Ectodermal cell (in vitro differentiated cells): ENCODE measurements at regions not wholly inside any gene's neighbourhood (a gene's known extent, or its start where the extent isn't known, plus 50 kb on each side); places are given as distances from the start of the nearest gene placed in this dataset.
"Not testable (repeated sequence)": the region's sequence is repeated elsewhere in the genome, so short reads cannot be mapped to it uniquely, and the experiment has no call there.

Experiments
- H3K27ac ChIP-seq: 2 replicates; pipeline ENCODE4 v1.7.0; 2013; ENCODE audit warnings: mild to moderate bottlenecking, low read depth, low read length; ENCODE audit not compliant: insufficient read depth, poor library complexity, severe bottlenecking
- H3K27me3 ChIP-seq: 2 replicates; pipeline ENCODE4 v1.7.0; 2013; ENCODE audit warnings: mild to moderate bottlenecking, low read length; ENCODE audit not compliant: insufficient read depth, control insufficient read depth, poor library complexity, severe bottlenecking
- H3K36me3 ChIP-seq: one replicate; pipeline ENCODE4 v1.7.0; 2013; ENCODE audit warnings: low read length; ENCODE audit not compliant: control insufficient read depth, insufficient read depth
- H3K4me1 ChIP-seq: one replicate; pipeline ENCODE4 v1.7.0; 2013; ENCODE audit warnings: low read length; ENCODE audit not compliant: control insufficient read depth, insufficient read depth
- H3K4me3 ChIP-seq: 2 replicates; pipeline ENCODE4 v1.7.0; 2013; ENCODE audit warnings: low read depth, low read length, control low read depth; ENCODE audit not compliant: insufficient read depth
- H3K9me3 ChIP-seq: 2 replicates; pipeline ENCODE4 v1.7.0; 2013; ENCODE audit warnings: mild to moderate bottlenecking, low read length, moderate library complexity; ENCODE audit not compliant: control insufficient read depth
- WGBS, 2 experiments: methylation state at CpG; one replicate each; pipeline ENCODE4 v1.1.7; 2013; ENCODE audit warnings: missing lambda C conversion rate in 2 of 2; 5-methylcytosine and 5-hydroxymethylcytosine counted together

DNA sequence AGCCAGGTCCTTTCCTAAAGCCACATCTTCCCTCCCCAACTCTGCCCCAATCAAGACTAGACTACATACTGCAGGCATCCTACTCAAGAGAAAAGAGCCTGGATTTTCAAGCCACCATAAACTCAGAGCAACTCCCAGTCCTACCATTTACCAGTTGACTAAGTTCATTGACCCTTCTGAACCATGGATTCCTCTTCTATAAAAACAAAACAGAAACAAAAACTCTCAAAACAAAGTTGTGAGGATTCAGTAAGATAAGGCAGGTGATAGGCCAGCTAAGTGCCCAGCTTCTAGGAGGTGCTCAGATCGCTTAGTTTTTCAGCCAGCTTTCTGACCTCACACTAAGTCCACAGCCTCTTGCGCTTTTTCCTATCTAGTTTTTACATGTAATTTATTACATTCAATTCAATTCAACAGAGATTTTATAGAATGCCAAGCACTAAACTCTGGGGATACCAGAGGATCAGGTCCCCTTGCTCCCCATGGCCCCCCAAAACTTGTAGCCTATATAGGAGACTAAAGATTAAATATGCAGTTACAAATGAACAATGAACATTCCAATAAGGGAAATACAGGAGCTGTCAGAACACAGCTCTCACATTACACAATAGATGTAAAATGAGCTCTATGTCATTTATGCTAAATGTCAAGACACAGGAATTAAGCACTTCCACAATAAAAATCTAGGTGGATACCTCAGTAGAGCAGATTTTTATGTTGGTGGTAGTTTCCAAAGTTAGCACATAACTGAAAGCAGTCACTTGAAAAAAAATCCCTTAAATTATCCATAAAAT, 104.5 kb upstream of the EGLN3 start:
- Histone ChIP-seq H3K27ac (no peak overlapping the region), H3K4me3 (no peak overlapping the region), H3K9me3 (no peaks in the 10 kb centered on the region), H3K27me3 (peaks cover 11% of the 10 kb centered on the region), H3K36me3 (no peaks in the 10 kb centered on the region), H3K4me1 (peaks cover 8% of the 10 kb centered on the region)
- 92 to 94% methylated on average over 2 of the region's 2 CpGs for WGBS, 2 experiments

GRCh38 chr14:34053666-34054065, 102.8 kb upstream of the EGLN3 start:
- Histone ChIP-seq H3K36me3 (no peaks in the 10 kb centered on the region), H3K27me3 (no peaks in the 10 kb centered on the region)

GRCh38 chr14:34052658-34053014, 101.8 kb upstream of the EGLN3 start:
- Histone ChIP-seq H3K27ac (no peak overlapping the region), H3K4me3 (no peak overlapping the region), H3K9me3 (no peaks in the 10 kb centered on the region), H3K36me3 (no peaks in the 10 kb centered on the region), H3K4me1 (no peaks in the 10 kb centered on the region), H3K27me3 (no peaks in the 10 kb centered on the region)
- WGBS, 2 experiments = 95% methylated on average over 5 of the region's 5 CpGs

More at GRCh38 chr14:34053666-34054065, 102.8 kb upstream of the EGLN3 start:
- Histone ChIP-seq H3K9me3 (no peaks in the 10 kb centered on the region), H3K27ac (no peak overlapping the region), H3K4me1 (no peaks in the 10 kb centered on the region), H3K4me3 (no peak overlapping the region)
- WGBS, 2 experiments = 93 to 94% methylated on average over 3 of the region's 3 CpGs

DNA sequence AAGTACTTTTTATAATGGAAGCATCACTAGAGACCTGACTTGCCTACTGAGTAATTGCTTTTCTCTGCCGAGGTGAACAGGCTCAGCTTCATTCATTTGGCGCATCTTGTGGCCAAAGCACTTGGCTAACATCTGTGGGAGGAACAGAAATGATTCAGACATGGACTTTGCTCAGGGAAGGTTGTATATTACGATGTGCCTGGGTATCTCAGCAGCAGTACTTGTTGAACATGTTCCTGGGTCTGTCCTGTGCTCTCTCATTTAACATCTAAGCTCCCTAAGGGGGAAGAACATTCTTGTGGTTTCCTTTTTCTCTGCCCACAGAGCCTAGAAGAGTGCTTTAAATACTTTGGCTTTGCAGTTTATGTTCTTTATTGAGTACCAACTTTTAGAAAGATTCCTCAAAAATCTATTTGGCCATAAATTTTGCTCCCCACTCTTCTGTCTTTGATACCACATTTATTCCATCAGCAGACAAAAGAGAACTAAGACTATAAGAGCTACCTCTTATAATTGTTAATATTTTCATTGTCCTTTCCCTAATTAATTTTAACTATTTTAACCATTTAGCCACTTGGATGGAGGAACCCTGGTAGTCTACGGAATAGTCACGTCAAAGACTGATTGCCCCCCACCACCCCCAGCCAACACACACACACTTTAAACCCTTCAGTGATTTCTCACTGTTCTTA, 101.2 kb upstream of the EGLN3 start:
- Histone ChIP-seq H3K9me3 (no peaks in the 10 kb centered on the region), H3K27me3 (no peaks in the 10 kb centered on the region), H3K4me1 (no peaks in the 10 kb centered on the region), H3K27ac (no peak overlapping the region), H3K4me3 (no peak overlapping the region), H3K36me3 (no peaks in the 10 kb centered on the region)
- 95 to 96% methylated on average over 5 of the region's 5 CpGs for WGBS, 2 experiments

- 96 to 98% methylated on average over 1 of the region's 1 CpG for WGBS, 2 experiments
- H3K4me1 ChIP-seq = no peaks in the 10 kb centered on the region
- no peaks in the 10 kb centered on the region for H3K36me3 ChIP-seq
- no peak overlapping the region for H3K4me3 ChIP-seq
- no peaks in the 10 kb centered on the region for H3K27me3 ChIP-seq
- no peaks in the 10 kb centered on the region for H3K9me3 ChIP-seq
- no peak overlapping the region for H3K27ac ChIP-seq
Observed at GRCh38 chr14:34050606-34051005, 99.7 kb upstream of the EGLN3 start.

DNA sequence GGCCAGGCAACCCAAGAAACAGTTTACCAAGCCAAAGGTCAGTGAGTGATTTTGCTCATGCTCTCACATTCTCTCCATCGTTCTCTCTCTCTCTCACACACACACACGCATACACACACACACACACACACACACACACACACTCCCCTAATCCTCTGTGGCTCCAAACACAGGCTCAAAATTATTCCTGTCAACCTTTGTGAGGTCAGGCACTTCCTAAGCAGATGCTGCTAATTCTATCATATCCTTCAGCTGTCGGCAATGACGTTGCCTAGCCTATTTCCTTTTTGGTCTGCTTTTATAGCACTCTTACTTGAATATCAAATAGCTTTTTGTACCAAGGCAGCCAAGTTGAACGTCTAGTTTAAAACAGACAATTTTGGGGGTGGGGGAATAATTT, 98.9 kb upstream of the EGLN3 start:
- Histone ChIP-seq H3K27ac (no peak overlapping the region), H3K4me3 (no peak overlapping the region), H3K4me1 (no peaks in the 10 kb centered on the region), H3K36me3 (no peaks in the 10 kb centered on the region), H3K9me3 (no peaks in the 10 kb centered on the region), H3K27me3 (no peaks in the 10 kb centered on the region)
- 86 to 89% methylated on average over 4 to 5 of the region's 5 CpGs for WGBS, 2 experiments

- H3K27me3 ChIP-seq, H3K36me3 ChIP-seq, H3K9me3 ChIP-seq, H3K4me3 ChIP-seq, H3K4me1 ChIP-seq, H3K27ac ChIP-seq: not testable (repeated sequence)
- 95% methylated on average over 7 of the region's 7 CpGs for WGBS, 2 experiments
Observed at GRCh38 chr14:34049187-34049586, 98.3 kb upstream of the EGLN3 start.

GRCh38 chr14:34046799-34047520, 96.1 kb upstream of the EGLN3 start:
- Histone ChIP-seq H3K9me3 (no peaks in the 10 kb centered on the region), H3K4me3 (no peak overlapping the region), H3K36me3 (no peaks in the 10 kb centered on the region), H3K4me1 (no peaks in the 10 kb centered on the region), H3K27me3 (no peaks in the 10 kb centered on the region), H3K27ac (no peak overlapping the region)
- WGBS, 2 experiments = 91 to 93% methylated on average over 3 of the region's 3 CpGs

GRCh38 chr14:34044666-34045306, 93.9 kb upstream of the EGLN3 start:
- Histone ChIP-seq H3K27me3 (no peaks in the 10 kb centered on the region), H3K36me3 (no peaks in the 10 kb centered on the region), H3K27ac (no peak overlapping the region), H3K4me1 (no peaks in the 10 kb centered on the region), H3K9me3 (no peaks in the 10 kb centered on the region), H3K4me3 (no peak overlapping the region)
- WGBS, 2 experiments = 95% methylated on average over 6 to 9 of the region's 9 CpGs

DNA sequence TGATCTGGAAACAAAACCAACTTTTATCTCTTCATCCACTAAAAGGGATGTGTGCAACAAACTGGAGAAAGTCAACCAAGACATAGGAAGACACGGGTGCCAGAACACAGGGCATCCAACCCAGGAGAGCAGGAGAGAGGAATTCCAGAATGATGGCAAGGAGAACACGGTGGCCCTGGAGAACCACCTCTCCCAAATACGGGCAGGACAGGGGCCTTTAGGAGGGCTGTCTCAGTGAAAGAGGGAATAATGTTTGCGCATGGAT, 93.4 kb upstream of the EGLN3 start:
- Histone ChIP-seq H3K4me1 (no peaks in the 10 kb centered on the region), H3K27me3 (no peaks in the 10 kb centered on the region), H3K36me3 (no peaks in the 10 kb centered on the region), H3K4me3 (no peak overlapping the region), H3K9me3 (no peaks in the 10 kb centered on the region), H3K27ac (no peak overlapping the region)
- WGBS, 2 experiments = 91 to 92% methylated on average over 4 of the region's 4 CpGs
